Endothelial cell of umbilical vein (primary cell): ENCODE measurements at regions not wholly inside any gene's neighbourhood (a gene's known extent, or its start where the extent isn't known, plus 50 kb on each side); places are given as distances from the start of the nearest gene placed in this dataset.

ENCODE experiments used
- CTCF ChIP-seq, 2 donors: IDR thresholded peaks; 1 replicate in 1 of 2; 2 replicates in 1 of 2; pipeline ENCODE4 v1.5.1; 2011; ENCODE audit warnings: low read length in 2 of 2, mild to moderate bottlenecking in 2 of 2, moderate library complexity in 2 of 2, control low read depth in 1 of 2, inconsistent platforms in 1 of 2, low read depth in 1 of 2; ENCODE audit not compliant: insufficient read depth in 1 of 2; ENCODE audit errors: extremely low read depth in 1 of 2
- EZH2 ChIP-seq: IDR thresholded peaks from 2 replicates; pipeline ENCODE4 v1.6.1; 2012; ENCODE audit warnings: borderline replicate concordance, low read depth, mild to moderate bottlenecking, moderate library complexity, low read length, inconsistent platforms; ENCODE audit not compliant: severe bottlenecking
- POLR2A ChIP-seq: IDR thresholded peaks from 2 replicates; pipeline ENCODE4 v1.6.1; 2012; ENCODE audit warnings: low read depth, mild to moderate bottlenecking, control low read depth, low read length
- POLR2AphosphoS5 ChIP-seq: IDR thresholded peaks from 2 replicates; pipeline ENCODE4 v1.6.1; 2012; ENCODE audit warnings: low read depth, mild to moderate bottlenecking, control low read depth, low read length, moderate library complexity; ENCODE audit not compliant: insufficient read depth

- TF ChIP-seq EZH2: no peak
- no peak for TF ChIP-seq POLR2A
- no peak for TF ChIP-seq CTCF (IDR thresholded peaks at IDR 0.05; ENCODE audit: extremely low read depth in 1 of 2, insufficient read depth in 1 of 2, low read depth in 1 of 2, low read length in 2 of 2)
- no peak for TF ChIP-seq POLR2AphosphoS5
These were observed 111.1 kb upstream of the RAP1B start for GRCh38 chr12:68499616-68500015.
